ENCODE measurements at regions not wholly inside any gene's neighbourhood (a gene's known extent, or its start where the extent isn't known, plus 50 kb on each side); places are given as distances from the start of the nearest gene placed in this dataset.
"Not testable (repeated sequence)": the region's sequence is repeated elsewhere in the genome, so short reads cannot be mapped to it uniquely, and the experiment has no call there.

DNA sequence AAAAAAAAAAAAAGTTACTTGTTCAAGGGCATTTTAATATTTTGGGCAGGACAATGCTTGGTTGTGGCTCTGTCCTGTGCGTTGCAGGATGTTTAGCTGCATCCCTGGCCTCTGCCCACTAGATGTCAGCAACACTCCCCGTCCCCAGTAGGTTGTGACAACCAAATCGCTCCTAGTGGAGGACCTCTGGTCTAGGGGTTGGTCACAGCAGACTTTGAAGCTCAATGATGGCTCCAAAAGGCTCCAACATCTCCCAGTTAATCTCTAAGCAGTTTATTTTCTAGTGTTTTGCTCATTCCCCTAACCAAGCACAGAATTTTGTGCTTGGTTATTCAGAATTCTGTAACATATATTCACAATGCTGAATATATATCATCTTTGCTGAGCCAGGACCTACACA is 67.0 kb downstream of the CHRNA1 start:
- DNase-seq, result peak; percentile 63

DNA sequence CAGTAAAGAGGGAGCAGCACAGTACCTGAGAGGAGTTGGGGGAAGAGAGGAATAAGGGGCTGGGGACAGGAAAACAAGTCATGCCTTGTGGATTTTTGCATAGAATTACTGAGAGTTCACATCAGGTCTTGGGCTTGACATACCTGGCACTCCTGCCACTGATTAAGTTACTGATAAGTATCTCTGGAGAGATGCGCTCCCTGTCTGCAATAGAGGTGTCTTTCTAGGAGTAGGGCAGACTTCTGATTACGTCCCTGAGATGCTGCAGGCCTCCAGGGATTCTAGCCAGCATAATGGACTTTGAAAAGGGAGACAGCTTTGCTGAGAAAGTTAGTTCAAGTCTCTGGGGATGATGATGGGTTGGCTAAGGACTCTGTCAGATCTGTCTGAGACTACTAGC is 69.4 kb downstream of the CHRNA1 start:
- DNase-seq, result no peak

DNA sequence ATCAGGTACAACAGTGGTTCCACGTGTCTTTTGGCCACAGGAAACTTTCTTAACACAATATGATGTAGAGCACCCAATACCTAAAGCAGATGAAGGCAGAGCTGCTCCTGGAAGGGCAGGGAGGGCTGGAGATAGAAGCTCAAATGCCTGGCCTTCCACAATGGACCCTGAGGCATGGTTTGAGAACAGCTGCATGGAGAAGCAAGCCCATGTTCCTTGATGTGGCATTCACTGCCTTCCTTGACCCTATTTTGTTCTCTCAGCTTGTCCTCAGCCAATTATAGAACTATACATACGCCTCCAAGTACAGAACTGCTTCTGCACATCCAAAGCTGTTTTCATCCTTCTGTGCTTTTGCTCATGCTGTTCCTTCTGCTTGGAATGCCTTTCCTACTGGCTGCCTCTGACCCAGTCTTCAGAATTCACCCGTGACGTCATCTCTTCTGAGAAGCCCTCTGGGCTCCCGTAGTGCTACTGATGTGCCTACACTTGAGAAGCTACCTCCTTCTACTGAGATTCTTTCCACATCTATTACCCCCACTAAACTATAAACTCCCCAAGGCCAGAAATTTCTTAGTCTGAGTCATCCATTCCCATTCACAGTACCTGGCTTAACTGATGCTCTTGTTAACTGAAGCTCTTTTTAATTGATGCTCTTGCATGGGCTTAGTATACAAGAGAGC is 69.9 kb downstream of the CHRNA1 start:
- no peak for DNase-seq

DNA sequence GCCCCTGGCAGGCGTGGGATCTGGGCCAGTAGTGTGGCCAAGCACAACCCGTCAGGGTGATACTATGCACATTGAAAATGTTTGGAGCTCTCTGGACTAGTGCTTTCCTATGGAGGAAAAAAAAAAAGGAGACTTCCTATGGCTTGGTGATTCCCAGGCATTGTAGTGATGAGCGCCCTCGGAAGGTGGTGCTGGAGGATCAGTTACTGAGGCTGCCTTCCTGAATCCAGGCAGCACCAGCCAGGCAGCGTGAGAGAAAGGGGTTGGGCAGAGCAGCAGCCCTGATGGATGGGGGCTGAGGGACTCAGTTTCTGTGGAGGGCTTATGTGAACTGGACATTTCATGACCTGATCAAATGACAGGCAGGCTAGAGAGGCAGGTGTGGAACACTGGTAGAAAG is 70.9 kb downstream of the CHRNA1 start:
- no peak for DNase-seq

DNA sequence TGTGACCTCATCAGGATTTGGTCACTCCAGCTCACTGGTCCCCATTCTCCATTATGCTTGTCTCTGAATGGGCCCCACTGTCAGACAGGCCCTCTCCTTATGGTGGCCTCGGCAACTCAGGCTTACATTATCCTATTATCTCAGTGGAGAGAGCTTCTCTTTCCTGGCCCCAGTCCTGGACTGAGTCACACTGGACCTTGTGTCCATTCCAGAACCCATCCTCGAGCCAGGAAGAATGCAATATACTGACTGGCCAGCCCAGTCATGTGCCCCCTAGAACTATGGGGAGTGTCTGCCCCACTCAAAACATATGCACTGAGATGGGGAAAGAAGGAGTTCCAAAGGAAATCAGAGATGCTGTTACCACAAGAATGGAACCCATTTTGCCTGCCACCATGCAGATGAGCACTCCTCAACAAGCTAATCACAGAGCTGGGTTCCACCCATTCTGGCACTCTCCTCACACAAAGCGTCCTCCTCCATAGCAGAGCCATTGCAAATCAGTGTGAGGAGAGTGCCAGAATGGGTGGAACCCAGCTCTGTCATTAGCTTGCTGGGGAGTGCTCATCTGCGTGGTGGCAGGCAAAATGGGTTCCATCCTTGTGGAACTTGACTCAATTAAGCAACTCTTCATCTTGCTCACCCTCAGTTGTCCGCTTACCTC is 71.9 kb downstream of the CHRNA1 start:
- DNase-seq, result no peak

DNA sequence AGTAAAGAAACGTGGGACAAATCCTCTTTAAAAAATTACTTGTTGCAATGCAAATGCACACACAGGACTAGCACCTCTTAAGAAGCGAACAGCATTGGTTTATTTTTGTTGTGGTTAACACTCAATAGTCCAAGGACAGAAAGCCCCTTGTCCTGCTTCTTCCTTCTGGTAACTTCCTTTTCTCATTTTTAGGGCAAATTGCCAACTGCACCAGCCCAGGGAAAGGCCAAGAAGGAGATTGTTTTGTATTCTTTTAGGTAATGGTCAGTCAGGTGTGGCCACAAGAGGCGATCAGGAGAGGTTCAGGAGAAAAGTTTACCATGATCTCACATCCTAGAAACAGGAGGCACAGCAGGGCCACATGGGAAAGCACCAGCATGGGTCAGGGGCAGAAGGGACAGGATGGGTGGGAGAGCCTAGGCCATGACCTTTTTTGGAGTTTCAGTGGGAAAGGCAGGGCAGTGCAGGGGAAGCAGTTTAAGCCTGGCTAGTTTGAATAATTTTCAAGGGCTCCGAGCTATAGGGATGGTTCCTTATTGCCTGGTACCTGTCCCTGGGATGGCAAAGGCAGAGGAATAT is 73.0 kb downstream of the CHRNA1 start:
- no peak for DNase-seq

DNA sequence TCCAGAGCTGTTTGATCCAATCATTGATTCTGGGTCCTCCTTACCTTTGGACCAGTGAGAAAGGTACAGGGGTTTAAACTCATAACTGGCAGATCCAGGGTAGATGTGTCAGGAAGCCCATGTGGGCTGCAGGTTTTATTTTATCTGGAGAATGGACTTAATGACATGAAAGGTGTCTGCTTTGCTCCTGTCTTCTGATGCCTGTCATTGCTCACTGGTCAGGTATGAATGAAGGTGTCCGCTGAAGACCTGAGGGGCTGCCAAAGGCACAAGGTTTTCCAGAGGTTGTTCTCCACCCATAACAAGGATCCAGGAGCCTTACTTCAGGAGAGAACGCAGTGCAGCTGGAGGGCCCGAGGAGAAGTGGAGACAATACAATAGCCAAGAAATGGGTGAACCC is 74.2 kb downstream of the CHRNA1 start:
- DNase-seq, result no peak

DNA sequence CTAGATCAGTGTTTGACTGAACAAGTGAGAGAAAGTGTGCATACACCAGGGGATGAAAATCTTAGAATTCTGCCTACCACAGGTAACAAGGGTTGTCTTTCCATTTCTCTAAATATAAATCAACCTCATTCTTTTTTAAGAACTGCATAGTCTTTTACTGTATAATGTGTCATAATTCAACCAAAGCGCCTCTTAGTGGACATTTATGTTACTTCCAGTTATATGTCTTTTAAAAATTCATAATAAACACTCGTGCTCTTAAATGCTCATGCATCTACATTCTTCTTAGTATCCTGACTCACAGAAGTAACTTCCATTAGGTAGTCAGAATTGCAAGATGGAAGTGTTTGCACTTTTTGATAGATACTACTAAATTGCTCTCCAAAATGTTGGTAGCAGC is 76.2 kb downstream of the CHRNA1 start:
- DNase-seq, result no peak

DNA sequence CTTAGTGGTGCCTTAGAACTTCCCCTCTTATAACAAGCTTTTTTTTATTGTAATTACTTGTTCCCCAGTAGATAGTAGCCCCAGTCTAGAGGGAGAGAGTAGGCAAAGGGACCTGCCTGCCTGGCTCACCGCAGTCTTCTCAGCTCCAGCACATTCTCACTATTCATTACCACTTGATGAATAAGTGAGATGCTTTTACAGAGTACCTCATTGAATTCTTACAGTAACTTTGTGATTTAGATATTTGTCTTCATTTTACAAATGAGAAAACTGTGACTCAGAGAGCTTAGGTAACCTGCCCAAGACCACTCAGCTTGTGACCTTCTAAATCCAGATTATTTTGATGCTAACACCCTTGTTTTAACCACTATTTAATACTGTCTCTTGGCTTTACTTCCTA is 77.8 kb downstream of the CHRNA1 start:
- no peak for DNase-seq

DNA sequence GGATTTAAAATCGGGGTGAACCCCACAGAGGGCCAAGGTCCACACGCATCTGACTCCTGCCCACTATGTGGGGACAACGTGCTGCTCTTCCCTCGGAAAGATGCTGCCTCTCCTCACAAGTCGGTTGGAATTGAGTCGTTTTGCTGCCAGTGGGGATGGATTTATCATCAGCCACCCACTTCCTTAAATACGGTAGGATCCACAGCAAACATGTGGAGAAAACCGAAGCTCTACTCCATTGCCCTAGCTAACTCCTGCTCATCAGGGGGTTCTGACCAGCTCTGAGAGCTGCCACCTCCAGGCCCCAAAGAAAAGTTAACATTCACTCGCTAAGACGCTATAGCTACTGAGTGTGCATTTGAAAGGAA is 80.9 kb downstream of the CHRNA1 start:
- DNase-seq, result peak; percentile 20

DNA sequence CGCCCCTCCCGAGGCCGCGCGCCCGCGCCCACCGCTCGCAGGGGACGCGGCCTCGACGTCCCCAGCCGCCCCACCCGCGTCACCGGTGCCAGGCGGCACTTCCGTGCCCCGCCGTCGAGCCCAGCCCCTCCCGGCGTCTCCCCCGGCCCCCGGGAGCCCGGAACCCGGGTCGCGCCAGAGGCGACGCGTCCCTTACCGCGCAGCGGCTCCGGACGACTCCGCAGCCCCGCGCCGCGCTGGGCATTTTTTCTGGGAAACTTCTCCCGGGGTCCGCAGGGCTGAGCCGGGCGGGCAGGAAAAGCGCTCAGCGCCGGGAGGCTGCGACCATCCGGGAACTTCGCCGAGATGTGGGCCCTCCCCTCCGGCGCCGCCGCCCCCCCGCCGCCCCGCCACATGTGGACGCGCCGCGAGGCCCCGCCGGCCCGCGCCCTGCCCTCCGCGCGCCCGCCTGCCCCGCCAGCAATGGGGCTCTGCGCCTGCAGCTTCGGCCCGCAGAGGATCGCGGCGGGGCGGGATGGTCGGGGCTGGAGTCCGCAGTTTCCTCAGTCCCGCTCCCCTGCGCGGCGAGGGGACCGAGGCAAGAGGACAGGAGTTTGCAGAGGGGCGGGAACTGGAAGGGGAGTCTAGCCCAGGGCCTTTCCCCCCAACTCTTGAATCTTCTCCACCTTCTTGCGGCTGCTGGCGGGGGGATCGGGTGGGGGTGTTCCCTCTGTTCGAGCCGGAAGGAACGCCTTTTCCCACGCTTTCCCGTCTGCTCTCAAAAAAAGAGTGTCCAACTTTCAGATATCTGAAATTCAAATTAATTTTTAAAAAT is 81.5 kb downstream of the CHRNA1 start:
- DNase-seq, result peak; percentile 65

DNA sequence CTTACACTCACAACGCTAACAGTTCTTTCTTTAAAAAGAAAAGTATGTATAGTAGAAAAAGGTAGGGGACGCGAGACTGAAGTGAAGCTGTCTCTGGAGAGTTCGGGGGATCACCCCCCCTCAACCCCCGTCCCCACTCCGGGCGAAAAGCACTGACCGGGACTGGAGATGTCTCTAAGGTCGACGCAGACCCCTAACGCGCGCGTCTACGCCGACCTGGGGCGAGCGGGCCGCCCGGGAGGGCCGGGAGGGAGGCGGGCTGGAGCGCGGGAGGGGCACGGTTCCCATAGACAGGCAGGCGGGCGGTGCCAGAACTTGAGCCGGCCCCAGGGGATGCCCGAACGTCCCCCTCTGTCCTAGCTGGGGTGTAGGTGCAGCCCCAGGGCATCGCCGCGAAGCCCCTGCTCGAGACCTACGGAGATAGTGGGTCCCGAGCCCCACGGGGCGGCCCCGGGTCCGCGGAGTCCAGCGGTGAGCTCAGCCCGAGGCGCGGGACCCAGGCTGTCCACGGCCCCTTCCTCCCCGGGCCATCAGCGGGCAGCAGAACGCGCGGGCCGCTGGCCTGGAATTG is 82.2 kb downstream of the CHRNA1 start:
- peak; percentile 31 for DNase-seq

DNA sequence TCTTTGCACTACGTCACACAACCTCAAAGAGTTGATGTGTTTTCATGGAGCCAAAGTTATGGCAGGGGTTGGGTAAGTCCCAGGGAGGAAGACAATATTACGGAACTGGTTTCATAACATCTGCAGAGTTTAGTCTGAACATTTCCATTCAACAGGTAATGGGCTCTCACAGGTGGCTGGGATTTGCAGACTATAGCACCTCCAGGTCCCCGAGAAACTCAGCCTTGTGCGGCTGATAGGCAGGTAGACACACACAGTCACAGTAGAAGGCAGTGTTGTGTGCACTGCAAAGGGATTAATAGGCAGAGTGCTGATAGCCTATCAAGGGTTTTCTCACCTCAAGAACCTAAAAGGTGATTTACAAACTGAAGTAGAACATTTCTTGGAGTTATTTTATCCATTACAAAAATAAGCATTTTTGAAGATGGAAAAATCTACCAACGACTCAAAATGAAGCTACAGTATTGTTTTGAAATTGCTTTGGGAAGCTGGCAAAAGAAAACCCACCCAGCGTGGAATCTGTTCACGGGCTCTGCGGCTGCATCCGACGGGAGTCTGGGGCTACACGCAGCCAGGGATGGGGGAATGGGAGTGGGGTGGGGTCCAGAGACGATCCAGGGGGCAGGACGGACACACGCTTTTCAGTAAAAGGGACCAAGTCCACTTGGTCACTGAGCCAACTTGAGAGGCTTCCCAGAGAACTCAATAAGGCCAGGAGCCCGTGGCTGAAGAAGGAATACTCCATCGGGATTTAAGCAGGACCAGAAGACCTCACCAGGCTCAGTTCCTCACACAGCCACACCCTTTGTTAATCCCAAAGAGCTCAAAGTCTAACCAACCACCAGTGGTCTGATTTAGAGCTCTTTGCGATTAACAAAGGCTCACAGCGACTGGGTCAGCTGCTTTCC is 82.9 kb downstream of the CHRNA1 start:
- DNase-seq, result peak; percentile 33

DNA sequence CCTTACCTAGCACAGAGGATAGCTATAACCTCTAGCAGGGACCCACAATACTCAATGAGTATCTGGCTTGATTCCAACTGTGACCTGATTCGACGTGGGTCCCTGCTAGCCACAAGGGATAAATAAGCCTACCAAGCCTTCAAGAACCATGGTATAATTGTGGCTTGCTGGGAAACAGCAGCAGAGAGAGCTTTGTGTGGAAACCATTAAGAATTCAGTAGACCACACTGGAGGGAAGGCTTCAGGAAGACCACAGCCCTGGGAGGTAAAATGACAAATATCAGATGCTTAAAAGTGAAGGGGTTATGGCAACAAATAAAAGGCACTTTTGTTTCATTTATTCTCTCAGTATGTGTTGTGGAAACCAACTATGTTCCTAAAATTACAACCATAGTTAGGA is 82.6 kb upstream of the WIPF1 start:
- DNase-seq, result no peak

DNA sequence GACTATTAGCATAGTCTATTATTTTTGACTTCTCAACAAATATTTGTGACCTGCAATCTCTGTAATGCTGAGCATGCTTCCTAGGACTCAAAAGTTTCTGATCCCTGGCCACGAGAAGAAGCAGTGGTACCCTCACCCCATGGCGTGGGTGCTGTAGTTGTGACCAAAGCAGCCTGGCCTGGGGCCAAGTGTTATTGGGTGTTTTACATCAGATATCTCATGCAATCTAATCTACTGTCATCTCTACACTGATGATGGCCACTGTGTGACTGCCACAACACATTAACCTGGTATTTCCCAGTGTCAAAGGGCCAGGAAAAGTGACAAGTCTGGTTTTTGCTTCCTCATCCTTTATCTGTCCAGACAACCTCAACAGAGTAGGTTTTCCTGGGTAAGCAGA is 80.8 kb upstream of the WIPF1 start:
- DNase-seq, result no peak

DNA sequence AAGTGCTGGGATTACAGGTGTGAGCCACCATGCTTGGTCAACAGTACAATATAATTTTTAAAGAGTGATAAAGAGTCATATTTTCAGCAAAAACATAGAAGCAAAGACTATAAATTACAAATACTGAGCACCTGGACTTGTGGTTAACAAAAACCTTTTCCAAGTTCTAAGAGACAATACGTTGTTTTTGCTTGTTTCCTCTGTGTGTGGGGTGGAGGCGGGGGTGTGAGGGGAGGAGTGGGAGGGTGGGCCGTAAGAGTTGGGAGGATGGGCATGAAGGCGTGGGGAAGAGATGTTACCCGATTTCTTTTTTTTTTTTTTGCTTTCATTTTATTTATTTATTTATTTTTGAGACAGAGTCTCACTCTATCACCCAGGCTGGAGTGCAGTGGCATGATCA is 78.0 kb upstream of the WIPF1 start:
- no peak for DNase-seq

DNA sequence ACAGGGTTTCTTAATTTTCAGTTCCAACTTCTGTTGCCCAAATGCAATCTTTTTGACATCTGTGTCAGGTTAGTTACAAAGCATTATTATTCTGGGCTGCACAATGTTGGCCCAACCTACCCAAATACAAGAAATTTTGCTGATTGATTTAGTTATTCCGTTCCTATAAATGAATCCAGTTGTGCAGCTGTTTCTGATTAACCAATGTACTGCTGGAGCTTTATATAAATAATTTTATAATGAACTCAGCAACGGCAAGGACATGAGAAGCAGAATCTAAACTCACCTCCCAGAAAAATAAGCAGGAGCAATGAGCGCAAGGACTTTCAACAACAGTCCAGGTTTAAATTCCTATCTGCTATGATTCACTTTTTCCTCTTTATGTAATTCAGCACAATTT is 76.3 kb upstream of the WIPF1 start:
- no peak for DNase-seq

DNA sequence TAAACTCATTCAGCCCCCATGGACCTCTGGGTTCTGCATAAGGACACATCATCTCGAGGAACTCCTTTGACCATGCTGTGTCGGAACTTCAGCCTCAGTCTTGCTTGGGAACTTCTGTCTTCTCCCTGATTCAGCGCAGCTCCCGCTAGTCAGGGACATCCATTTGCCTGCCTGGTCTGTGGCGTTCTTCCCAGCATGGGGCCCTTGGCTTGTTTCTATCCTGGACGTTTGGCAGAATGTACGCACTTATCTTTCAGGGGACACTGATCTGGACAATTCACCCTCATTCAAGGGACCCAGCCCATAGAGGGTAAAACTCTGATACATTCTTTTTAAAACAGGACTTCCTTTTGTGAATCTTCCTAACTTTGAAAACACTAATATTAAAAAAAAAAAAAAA is 75.8 kb upstream of the WIPF1 start:
- no peak for DNase-seq

DNA sequence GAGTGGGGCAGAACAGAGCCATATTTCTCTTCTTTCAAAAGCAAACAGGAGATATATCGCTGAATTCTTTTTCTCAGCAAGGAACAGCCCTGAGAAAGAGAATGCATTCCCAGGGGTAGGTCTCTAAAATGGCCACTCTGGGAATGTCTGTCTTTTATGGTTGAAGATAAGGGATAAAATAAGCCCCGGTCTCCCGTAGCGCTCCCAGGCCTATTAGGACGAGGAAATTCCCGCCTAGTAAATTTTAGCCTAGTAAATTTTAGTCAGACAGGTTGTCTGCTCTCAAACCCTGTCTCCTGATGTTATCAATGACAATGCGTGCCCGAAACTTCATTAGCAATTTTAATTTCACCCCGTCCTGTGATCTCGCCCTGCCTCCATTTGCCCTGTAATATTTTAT is 73.9 kb upstream of the WIPF1 start:
- not testable (repeated sequence) for DNase-seq

DNA sequence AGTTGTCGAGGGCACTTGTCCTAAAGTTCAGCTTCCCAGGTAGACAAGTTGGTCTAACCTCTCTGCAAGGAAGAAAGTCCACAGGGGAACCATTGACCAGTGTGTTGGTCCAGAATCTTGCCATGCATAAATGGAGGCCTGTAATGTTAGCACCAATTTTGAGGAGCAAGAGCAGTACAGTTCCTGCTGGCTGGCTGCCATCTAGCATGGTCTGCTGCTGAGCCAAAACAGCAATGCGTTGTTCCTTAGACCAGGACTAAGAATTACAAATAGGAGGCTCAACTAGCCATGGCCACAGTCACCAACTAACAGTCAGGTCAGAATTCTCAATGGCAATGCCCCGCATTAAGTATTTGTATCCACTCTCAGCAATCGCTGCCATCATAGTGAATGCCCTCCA is 72.8 kb upstream of the WIPF1 start:
- DNase-seq, result no peak

DNA sequence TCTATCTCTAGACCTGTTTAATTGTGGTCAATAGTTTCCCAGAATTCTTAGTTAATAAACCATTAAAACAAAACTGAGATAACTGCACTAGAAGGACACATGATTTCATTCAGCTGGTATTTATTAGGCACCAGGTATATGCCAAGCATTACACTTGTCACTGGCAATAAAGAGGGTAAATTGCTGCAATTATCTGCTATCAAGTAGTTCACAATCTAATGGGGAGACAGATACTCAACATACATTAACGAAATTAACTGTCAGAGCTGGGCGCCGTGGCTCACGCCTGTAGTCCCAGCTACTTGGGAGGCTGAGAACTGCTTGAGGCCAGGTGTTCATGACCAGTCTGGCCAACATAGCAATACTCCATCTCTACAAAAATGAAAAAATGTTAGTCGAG is 71.7 kb upstream of the WIPF1 start:
- no peak for DNase-seq

DNA sequence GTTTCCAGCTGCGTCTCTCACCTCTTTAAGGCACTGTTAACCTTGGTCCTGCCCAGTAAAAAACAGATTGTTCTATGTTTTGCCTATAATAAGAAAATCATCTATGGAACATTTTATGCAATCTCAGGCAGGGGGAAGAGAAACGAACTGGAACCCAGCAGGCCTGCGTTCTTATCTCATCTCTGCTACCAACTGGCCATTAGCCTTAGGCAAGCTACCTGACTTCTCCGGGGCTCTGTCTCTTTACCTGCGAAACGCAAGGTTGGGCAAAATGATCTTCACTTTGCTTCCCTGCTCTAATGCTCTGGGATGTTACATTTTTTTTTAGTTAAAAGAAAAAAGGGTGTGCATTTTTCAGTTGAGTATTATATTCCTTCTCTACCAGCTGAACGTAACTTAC is 70.5 kb upstream of the WIPF1 start:
- DNase-seq, result no peak
